AG09309 (cell line): ENCODE measurements at regions not wholly inside any gene's neighbourhood (a gene's known extent, or its start where the extent isn't known, plus 50 kb on each side); places are given as distances from the start of the nearest gene placed in this dataset.

Source experiments
- DNase-seq: peaks from one replicate; pipeline ENCODE4 v3.0.0-alpha.2; 2010; ENCODE audit warnings: low read depth
- H3K4me3 ChIP-seq: 2 replicates; pipeline ENCODE4 v1.5.1; 2011; ENCODE audit warnings: mild to moderate bottlenecking, low read depth, low read length, moderate library complexity; ENCODE audit not compliant: control insufficient read depth
- TF ChIP-seq, protein P1 (sequence below): IDR thresholded peaks from 2 replicates; pipeline ENCODE4 v1.5.1; 2011; ENCODE audit warnings: mild to moderate bottlenecking, low read depth, low read length, inconsistent platforms; ENCODE audit not compliant: insufficient read depth, control insufficient read depth; ENCODE audit errors: missing control alignments

DNA sequence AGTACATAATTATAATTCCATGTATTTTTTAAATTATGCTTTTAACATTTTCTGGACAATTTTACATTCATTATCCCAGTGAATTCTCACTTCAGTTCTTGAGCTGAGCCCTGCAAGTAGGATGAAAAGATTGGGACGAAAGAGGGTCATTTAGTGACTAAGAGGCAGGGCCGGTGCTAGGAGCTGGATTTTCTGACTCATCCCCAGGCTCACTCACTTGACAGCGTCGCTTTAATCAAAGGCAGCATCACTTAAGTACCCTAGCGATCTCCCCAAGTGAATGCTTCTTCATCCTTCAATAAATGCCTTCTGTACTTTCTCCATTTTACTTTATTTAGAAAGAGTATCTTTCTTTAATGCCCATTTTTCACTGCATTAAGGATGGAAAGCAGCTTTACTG lies 263.6 kb downstream of the HS3ST1 start:
- H3K4me3 ChIP-seq = no peak overlapping the region
- no peak for DNase-seq
- TF ChIP-seq, protein P1, sequence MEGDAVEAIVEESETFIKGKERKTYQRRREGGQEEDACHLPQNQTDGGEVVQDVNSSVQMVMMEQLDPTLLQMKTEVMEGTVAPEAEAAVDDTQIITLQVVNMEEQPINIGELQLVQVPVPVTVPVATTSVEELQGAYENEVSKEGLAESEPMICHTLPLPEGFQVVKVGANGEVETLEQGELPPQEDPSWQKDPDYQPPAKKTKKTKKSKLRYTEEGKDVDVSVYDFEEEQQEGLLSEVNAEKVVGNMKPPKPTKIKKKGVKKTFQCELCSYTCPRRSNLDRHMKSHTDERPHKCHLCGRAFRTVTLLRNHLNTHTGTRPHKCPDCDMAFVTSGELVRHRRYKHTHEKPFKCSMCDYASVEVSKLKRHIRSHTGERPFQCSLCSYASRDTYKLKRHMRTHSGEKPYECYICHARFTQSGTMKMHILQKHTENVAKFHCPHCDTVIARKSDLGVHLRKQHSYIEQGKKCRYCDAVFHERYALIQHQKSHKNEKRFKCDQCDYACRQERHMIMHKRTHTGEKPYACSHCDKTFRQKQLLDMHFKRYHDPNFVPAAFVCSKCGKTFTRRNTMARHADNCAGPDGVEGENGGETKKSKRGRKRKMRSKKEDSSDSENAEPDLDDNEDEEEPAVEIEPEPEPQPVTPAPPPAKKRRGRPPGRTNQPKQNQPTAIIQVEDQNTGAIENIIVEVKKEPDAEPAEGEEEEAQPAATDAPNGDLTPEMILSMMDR = no peak

GRCh38 chr4:11160288-11160687 lies 268.4 kb downstream of the HS3ST1 start:
- DNase-seq = no peak
- TF ChIP-seq, protein P1 = no peak
- H3K4me3 ChIP-seq = no peak overlapping the region

DNA sequence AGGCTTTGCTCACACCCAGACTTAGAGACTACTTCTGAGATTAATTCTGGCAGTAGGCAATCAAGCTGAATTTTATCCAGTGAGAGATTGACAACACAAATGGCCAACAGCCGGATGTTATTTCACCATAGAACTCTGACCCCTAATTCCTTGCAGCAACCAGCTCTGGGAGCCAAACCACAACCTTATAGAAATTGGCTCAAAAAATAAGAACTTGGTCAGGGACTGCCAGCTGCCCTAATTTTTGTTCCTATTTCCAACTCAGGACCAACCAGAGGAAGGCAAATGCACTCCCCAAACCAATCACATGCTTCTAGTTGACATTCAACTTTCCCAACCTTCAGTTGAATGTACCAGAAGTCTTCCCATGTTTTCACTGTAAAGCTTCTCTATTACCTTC lies 269.7 kb downstream of the HS3ST1 start:
- H3K4me3 ChIP-seq = no peak overlapping the region
- TF ChIP-seq, protein P1 = no peak
- DNase-seq = no peak

DNA sequence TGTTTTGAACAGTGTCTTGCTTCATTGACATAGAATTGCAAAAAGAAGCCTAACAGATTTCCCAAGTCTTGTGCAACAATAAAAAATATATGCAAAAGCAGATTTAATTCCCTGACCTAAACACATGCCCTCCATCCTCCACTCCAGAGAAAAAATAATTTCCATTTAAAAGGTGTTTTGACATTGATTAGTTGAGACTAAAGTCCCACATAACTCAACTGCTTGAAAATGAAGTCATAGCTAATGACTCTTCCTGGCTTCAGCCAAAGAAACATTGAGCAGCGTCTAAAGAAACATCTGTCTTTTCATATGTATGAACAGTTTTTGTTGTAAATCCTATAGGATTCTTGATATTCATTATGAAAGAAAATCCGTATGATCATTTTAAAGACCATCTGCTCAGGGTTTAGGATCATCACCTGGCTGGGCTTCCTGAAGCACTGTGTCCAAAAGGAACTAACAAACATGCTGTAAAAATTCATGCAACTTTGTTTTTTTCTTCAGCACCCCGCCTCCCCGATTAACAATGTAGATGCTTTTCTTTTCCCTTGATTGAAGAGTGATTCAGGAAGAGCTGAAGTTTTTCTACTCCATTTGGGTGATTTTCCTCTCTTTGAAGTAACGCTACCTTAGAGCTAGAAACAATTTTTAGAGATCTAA lies 273.4 kb downstream of the HS3ST1 start:
- no peak overlapping the region for H3K4me3 ChIP-seq
- TF ChIP-seq, protein P1 = no peak
- DNase-seq = no peak

DNA sequence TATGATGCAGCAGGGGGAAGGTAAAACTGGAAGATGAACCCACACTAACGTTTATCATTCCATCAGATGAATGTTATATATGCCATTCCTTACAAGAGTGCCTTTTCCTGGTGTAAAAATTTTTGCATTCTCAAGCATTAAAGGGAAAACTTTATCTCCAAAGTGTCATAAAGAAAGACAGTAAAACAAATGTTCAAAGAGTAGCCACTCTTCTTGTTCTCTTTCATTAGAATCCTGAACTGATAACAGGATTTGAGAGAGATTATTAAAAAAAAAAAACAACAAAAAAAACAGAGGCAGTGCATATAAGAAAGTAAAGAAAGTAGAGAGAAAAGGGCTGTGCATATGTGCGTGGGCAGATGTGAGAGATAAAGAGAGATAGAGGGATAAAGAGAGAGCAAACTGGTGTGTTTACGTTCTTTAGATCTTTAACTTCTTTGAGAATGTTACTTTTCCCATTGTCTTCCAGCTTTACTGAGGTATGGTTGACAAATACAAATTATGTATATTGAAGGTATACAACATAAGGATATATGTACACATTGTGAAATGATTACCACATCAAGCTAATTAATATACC lies 275.4 kb downstream of the HS3ST1 start:
- no peak overlapping the region for H3K4me3 ChIP-seq
- TF ChIP-seq, protein P1 = no peak
- no peak for DNase-seq

- no peak overlapping the region for H3K4me3 ChIP-seq
- TF ChIP-seq, protein P1 = no peak
- no peak for DNase-seq
These were observed 276.0 kb downstream of the HS3ST1 start for GRCh38 chr4:11152684-11153083.
